ENCODE measurements at regions not wholly inside any gene's neighbourhood (a gene's known extent, or its start where the extent isn't known, plus 50 kb on each side); places are given as distances from the start of the nearest gene placed in this dataset.

DNA sequence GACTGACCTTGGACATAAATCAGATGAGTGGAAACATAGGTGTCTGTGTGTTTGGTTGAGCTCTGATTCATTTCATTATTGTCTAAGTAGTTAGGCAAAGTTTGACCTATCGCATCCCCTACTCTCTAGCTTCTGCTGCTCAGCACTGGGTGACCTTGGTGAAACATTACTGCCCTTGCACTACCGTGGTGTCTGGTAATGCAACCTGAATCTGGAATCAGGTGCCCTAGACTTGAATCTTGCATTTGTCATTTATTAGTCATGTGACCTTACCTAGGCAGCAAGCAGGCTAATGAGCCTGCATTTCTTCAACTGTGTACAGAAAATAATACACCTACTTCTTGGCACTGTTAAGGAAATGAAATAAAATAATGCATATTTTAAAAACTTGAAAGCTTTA, 242.3 kb upstream of the BLID start:
- TF ChIP-seq POLR2AphosphoS5 (IDR thresholded peaks at IDR 0.05; ENCODE audit: borderline replicate concordance, low read depth, low read length) (no peak), EZH2 (IDR thresholded peaks at IDR 0.05) (no peak), FOXP2 (optimal IDR thresholded peaks at IDR 0.05; ENCODE audit: control extremely low read depth, extremely low read length, insufficient read depth) (no peak)

Data from SK-N-MC (cell line).